Activated T-helper 1 cell treated with anti-CD3 and anti-CD28 coated beads, Interleukin-12 subunit alpha, Interleukin-12 subunit beta, Interleukin-2, Interleukin-4 antibody, amounts not matched to agents 30 ng/mL and 10 ng/mL and 1 ng/mL, durations not matched to agents 14 hours and 24 hours and 36 hours (primary cell): ENCODE measurements at regions not wholly inside any gene's neighbourhood (a gene's known extent, or its start where the extent isn't known, plus 50 kb on each side); places are given as distances from the start of the nearest gene placed in this dataset.

ENCODE experiments used
- DNase-seq: peaks from one replicate; pipeline ENCODE4 v3.0.0; 2021; ENCODE audit warnings: low spot score
- H3K27ac Mint-ChIP-seq: one replicate; pipeline ENCODE4 v1.8.0; 2021; ENCODE audit warnings: mild to moderate bottlenecking, mixed read lengths
- H3K27me3 Mint-ChIP-seq: one replicate; pipeline ENCODE4 v1.8.0; 2022; ENCODE audit warnings: mild to moderate bottlenecking, moderate library complexity, mixed read lengths; ENCODE audit not compliant: insufficient read depth
- H3K36me3 Mint-ChIP-seq: one replicate; pipeline ENCODE4 v1.8.0; 2021; ENCODE audit warnings: low read depth, mixed read lengths
- H3K4me1 Mint-ChIP-seq: one replicate; pipeline ENCODE4 v1.8.0; 2021; ENCODE audit warnings: low read depth, mixed read lengths
- H3K4me3 Mint-ChIP-seq: one replicate; pipeline ENCODE4 v1.8.0; 2021; ENCODE audit warnings: mild to moderate bottlenecking, moderate library complexity, mixed read lengths
- H3K9me3 Mint-ChIP-seq: one replicate; pipeline ENCODE4 v1.8.0; 2021; ENCODE audit warnings: mixed read lengths
- intact Hi-C: fragments of 100-400 bp; cut with micrococcal nuclease; formaldehyde crosslinking; loops from one replicate; pipeline ENCODE4 v1.15.1; 2024

GRCh38 chr1:93733340-93733739 lies 51.7 kb upstream of the BCAR3 start:
- intact Hi-C loops, result no loop called here
- Mint-ChIP-seq H3K36me3 (no peaks in the 10 kb centered on the region), H3K27ac (no peak overlapping the region), H3K4me1 (no peaks in the 10 kb centered on the region), H3K27me3 (peaks cover 14% of the 10 kb centered on the region), H3K9me3 (no peaks in the 10 kb centered on the region), H3K4me3 (no peak overlapping the region)
- no peak for DNase-seq

- intact Hi-C loops, result no loop called here
- H3K36me3 Mint-ChIP-seq, result no peaks in the 10 kb centered on the region
- no peak for DNase-seq
- H3K4me1 Mint-ChIP-seq, result no peaks in the 10 kb centered on the region
- H3K27ac Mint-ChIP-seq, result no peak overlapping the region
- peaks cover 17% of the 10 kb centered on the region for H3K27me3 Mint-ChIP-seq
- no peak overlapping the region for H3K4me3 Mint-ChIP-seq
- H3K9me3 Mint-ChIP-seq, result no peaks in the 10 kb centered on the region
These were observed 50.9 kb upstream of the BCAR3 start for GRCh38 chr1:93732514-93732913.
